ENCODE measurements at regions not wholly inside any gene's neighbourhood (a gene's known extent, or its start where the extent isn't known, plus 50 kb on each side); places are given as distances from the start of the nearest gene placed in this dataset.

- intact Hi-C loops (cut with DNase I): no loop called here
- H3K4me3 ChIP-seq: no peak overlapping the region
- no peaks in the 10 kb centered on the region for H3K27me3 ChIP-seq
- no peaks in the 10 kb centered on the region for H3K4me1 ChIP-seq
- H3K9me3 ChIP-seq: no peaks in the 10 kb centered on the region
- no peak for TF ChIP-seq CTCF (IDR thresholded peaks at IDR 0.05)
- no peak for TF ChIP-seq POLR2A (IDR thresholded peaks at IDR 0.05)
- TF ChIP-seq POLR2AphosphoS5 (IDR thresholded peaks at IDR 0.05; ENCODE audit: insufficient read depth in 1 of 2, low read depth in 1 of 2): no peak
- H3K27ac ChIP-seq: no peak overlapping the region
- no peaks in the 10 kb centered on the region for H3K36me3 ChIP-seq
- DNase-seq (ENCODE audit: extremely low spot score in 2 of 2): no peak
These were observed 473.0 kb downstream of the ZSWIM6 start for GRCh38 chr5:61805101-61805500.

- no peaks in the 10 kb centered on the region for H3K4me1 ChIP-seq
- TF ChIP-seq POLR2A (IDR thresholded peaks at IDR 0.05): no peak
- no peak for TF ChIP-seq CTCF (IDR thresholded peaks at IDR 0.05)
- no peak for TF ChIP-seq POLR2AphosphoS5 (IDR thresholded peaks at IDR 0.05; ENCODE audit: insufficient read depth in 1 of 2, low read depth in 1 of 2)
- intact Hi-C loops (cut with DNase I): no loop called here
- H3K27ac ChIP-seq: no peak overlapping the region
- no peaks in the 10 kb centered on the region for H3K36me3 ChIP-seq
- no peaks in the 10 kb centered on the region for H3K9me3 ChIP-seq
- H3K27me3 ChIP-seq: no peaks in the 10 kb centered on the region
- no peak overlapping the region for H3K4me3 ChIP-seq
- DNase-seq (ENCODE audit: extremely low spot score in 2 of 2): no peak
These were observed 474.5 kb downstream of the ZSWIM6 start for GRCh38 chr5:61806491-61807020.

GRCh38 chr5:61808091-61808490 is 476.0 kb downstream of the ZSWIM6 start:
- intact Hi-C loops (cut with DNase I): loop anchor here (2.0 kb wide), 1 partner anchor 39 kb away; no protein-coding TSS in a partner anchor
- no peaks in the 10 kb centered on the region for H3K9me3 ChIP-seq
- H3K4me3 ChIP-seq: no peak overlapping the region
- no peak for TF ChIP-seq CTCF (IDR thresholded peaks at IDR 0.05)
- DNase-seq (ENCODE audit: extremely low spot score in 2 of 2): no peak
- H3K27ac ChIP-seq: no peak overlapping the region
- no peaks in the 10 kb centered on the region for H3K4me1 ChIP-seq
- H3K27me3 ChIP-seq: no peaks in the 10 kb centered on the region
- no peaks in the 10 kb centered on the region for H3K36me3 ChIP-seq

- intact Hi-C loops (cut with DNase I): loop anchor here (2.0 kb wide), 1 partner anchor 40 kb away; no protein-coding TSS in a partner anchor
- no peak for DNase-seq (ENCODE audit: extremely low spot score in 2 of 2)
- no peaks in the 10 kb centered on the region for H3K9me3 ChIP-seq
- no peaks in the 10 kb centered on the region for H3K36me3 ChIP-seq
- H3K27me3 ChIP-seq: no peaks in the 10 kb centered on the region
- no peak overlapping the region for H3K27ac ChIP-seq
- no peak overlapping the region for H3K4me3 ChIP-seq
- H3K4me1 ChIP-seq: no peaks in the 10 kb centered on the region
- TF ChIP-seq POLR2A (IDR thresholded peaks at IDR 0.05) (no peak), POLR2AphosphoS5 (IDR thresholded peaks at IDR 0.05; ENCODE audit: insufficient read depth in 1 of 2, low read depth in 1 of 2) (no peak), CTCF (IDR thresholded peaks at IDR 0.05) (no peak)
These were observed 476.9 kb downstream of the ZSWIM6 start for GRCh38 chr5:61808909-61809308.

GRCh38 chr5:61809651-61810050 is 477.6 kb downstream of the ZSWIM6 start:
- H3K27ac ChIP-seq: no peak overlapping the region
- intact Hi-C loops (cut with DNase I): loop anchor here (2.0 kb wide), 1 partner anchor 41 kb away; no protein-coding TSS in a partner anchor
- no peaks in the 10 kb centered on the region for H3K36me3 ChIP-seq
- TF ChIP-seq POLR2AphosphoS5 (IDR thresholded peaks at IDR 0.05; ENCODE audit: insufficient read depth in 1 of 2, low read depth in 1 of 2) (peak in 1 of 2 donors; percentile 30), CTCF (IDR thresholded peaks at IDR 0.05) (no peak), POLR2A (IDR thresholded peaks at IDR 0.05) (no peak)
- no peak overlapping the region for H3K4me3 ChIP-seq
- no peaks in the 10 kb centered on the region for H3K4me1 ChIP-seq
- DNase-seq (ENCODE audit: extremely low spot score in 2 of 2): no peak
- H3K9me3 ChIP-seq: no peaks in the 10 kb centered on the region
- no peaks in the 10 kb centered on the region for H3K27me3 ChIP-seq

Data from vagina (tissue), 2 donors.